ENCODE measurements at regions not wholly inside any gene's neighbourhood (a gene's known extent, or its start where the extent isn't known, plus 50 kb on each side); places are given as distances from the start of the nearest gene placed in this dataset.
A peak's percentile ranks its signal among the peaks of the same experiment; 100 is the strongest.

DNA sequence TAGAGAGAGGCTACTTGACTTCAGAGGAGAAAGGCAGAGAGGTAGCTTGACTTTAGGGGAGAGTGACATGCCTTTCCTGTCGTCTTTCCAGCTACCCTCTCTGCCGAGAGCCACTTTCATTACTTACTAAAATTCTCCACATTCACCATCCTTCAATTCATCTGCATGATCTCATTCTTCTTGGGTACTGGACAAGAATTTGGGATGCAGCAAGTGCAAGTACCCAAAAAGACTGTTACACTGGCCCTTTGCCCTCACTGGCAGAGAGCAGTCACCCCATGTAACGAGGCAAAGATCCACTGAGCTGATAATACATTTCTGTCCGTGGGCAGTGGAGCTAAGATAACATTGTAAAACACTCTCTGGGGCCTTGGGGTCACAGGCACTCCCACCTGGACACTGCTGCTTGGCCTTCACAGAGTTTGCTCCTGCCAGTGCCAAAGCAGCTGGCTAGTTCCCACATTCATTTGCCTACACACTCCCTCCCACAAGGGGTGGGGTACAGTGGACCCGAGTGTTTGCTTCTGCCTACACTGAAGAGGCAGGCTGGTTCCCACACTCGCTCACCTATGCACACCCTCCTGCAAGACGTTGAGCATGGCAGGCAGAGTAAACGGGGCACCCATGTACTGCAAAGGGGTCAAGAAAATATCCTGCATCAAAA is 1276.9 kb upstream of the PCDH9 start:
- no peak for DNase-seq (ENCODE audit: low read depth)

DNA sequence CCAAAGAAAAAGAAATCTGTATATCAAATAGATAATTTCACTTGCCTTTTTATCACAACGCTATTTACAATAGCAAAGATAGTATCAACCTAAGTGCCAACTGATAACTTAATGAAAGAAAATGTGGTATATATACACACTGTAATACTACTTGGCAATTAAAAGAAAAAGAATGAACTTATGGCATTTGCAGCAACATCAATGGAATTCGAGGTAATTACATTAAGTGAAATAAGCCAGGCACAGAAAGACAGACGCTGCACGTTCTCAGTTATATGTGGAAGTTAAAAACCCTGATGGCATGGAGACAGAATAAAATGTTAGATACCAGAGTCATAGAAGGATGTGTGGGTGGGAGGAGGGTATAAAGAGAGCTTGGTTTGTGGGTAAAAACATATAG is 1260.5 kb upstream of the PCDH9 start:
- no peak for DNase-seq (ENCODE audit: low read depth)

DNA sequence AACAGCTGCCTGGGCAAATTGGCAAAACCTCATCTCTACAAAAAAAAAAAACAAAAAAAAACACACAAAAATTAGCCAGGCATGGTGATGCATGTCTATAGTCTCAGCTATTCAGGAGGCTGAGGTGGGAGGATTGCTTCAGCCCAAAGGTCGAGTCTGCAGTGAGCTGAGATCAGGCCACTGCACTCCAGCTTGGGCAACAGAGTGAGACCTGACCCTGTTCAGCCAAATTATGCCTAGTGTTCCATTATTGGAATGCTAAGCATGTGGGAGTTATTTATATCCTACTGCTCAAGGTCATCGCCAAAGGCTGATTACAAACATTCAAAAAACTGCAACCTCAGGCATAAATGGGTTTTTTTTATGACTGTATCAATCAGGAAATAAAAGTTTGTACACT is 1251.0 kb upstream of the PCDH9 start:
- no peak for DNase-seq (ENCODE audit: low read depth)

DNA sequence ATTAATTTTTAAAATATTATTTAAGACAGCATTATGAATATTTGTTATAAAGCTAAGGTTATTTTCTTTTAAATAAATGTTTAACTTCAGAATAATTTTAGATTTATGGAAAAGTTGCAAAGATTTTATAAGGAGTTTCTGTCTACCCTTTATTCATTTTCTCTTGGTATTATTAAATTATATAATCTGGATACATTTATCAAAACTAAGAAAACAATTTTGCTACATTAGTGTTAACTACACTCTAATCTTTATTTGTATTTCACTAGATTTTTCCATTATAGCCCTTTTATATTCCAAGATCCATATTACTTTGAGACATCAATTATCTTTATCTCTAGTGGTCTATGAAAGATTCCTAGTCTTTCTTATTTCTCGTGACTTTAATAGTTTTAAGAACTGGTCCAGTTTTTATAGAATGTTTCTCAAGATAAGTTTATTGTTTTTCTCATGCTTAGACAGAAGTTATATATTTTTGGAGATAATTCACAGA is 1243.7 kb upstream of the PCDH9 start:
- no peak for DNase-seq (ENCODE audit: low read depth)

DNA sequence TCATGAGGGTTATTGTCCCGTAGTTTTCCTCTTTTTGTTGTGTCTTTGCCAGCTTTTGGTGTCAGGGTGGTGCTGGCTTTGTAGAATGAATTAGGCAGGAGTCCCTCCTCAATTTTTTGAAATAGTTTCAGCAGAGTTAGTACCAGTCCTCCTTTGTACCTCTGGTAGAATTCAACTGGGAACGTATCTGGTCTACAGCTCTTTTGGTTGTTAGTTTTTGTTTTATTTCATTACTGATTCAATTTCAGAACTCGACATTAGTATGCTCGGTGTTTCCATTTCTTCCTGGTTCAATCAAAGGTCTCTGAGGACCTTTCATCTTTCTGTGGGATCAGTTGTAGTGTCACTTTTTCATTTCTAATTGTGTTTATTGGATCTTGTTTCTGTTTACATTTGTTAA is 1237.0 kb upstream of the PCDH9 start:
- no peak for DNase-seq (ENCODE audit: low read depth)

DNA sequence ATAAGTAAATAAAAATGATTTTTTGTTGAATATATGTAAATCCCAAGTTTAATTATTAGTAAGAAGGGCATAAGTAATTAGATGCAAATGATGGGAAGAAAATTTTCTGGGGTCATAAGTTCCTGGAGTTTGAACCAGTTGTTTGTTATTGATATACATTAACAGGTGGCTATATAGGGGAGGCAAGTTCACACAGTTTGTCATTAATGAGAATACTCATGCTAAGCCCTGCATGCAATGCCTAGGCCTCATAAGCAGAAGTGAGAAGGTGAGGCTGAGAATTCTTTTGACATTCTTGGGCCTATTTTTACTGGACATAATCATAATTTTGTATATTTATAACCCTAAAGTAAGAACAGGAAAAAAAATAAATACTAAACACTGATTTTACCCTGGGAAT is 1210.7 kb upstream of the PCDH9 start:
- no peak for DNase-seq (ENCODE audit: low read depth)

DNA sequence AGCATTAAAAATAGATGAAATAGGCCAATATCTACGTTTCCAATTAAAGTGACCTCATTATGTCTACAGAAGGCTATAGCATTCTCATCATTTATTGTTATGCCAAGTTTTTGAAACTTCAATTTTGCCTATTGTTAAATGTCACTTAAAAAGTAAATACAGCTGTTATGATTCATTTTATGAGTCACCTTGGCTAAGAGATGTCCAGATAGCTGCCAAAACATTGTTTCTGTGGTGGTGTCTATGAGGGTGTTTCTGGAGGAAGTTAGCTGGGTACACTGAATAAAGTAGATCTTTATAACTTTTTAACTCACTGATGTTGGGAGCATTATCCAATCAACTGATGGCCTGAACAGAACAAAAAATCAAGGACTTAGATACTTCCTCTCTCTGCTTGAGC is 1209.7 kb upstream of the PCDH9 start:
- DNase-seq (ENCODE audit: low read depth): peak; percentile 1

DNA sequence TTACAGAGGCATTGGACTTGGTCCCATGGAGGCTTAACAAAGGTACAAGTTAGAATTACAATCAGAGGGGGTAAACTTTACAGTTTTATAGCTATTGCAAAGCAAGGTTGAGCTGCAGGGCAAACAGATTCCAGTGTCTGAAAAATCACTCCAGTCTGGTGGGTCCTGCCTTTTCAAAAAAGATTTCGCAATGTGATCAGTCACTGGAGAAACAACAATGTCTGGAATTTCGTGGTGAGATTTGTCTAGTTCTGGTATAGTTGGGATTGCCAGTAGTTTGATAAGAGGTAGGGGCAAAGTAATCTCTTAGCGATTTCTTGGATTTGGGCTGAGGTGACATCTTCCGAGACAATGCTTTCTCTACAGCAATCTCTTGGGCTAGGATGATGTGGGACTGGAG is 1198.2 kb upstream of the PCDH9 start:
- no peak for DNase-seq (ENCODE audit: low read depth)

DNA sequence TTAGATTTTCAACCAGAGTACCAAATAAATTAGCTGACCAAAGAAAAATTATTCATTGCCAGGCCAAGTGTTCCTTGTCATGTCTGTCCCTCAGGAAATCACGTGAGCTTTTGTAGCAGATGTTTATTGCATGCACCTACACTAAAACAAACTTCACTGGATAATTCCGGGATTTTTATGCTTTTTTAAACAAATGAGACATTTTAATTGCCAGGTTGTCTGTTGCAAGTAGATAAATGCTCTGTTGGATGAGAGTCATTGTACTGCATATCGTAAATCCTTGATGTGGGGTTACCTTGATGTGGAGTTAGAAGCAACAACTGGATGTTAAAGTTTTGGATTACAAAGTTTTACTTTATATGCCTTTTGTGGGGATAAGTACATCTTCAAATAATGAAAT is 1187.7 kb upstream of the PCDH9 start:
- no peak for DNase-seq (ENCODE audit: low read depth)

DNA sequence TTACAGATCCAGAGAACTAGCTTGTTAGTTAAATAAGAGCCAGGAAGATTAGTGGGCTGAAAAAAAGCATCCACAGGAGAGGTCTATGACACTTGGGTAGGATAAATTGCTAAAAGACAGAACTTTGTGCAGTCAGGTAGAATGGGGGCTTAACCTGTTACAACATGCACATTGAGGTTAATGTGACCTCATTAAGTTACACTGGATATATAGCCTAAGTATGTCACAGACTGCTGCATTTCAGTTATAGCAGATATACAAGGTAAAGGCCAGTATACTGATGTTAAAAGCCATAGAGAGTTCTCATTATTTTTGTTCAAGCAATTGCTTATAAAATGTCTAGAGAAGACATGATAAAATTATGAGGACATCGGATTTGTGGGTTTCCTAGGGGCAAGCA is 1179.9 kb upstream of the PCDH9 start:
- no peak for DNase-seq (ENCODE audit: low read depth)

DNA sequence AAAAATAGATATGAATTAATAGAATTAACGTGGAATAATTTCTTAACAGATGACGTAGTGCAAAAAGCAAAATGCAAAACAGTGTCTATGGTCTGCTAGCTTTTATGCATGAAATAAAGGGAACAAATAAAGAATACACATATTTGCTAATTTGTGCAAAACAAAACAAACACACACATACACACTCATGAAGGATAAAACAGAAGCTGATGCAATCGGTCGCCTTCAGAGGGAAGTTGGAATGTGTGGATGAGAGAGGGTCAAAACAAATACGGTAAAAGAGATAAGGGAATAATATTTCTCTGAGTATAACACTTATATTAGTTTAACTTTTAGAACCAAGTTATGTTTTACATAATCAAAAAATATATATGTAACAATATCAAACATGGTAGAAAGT is 1160.9 kb upstream of the PCDH9 start:
- no peak for DNase-seq (ENCODE audit: low read depth)

DNA sequence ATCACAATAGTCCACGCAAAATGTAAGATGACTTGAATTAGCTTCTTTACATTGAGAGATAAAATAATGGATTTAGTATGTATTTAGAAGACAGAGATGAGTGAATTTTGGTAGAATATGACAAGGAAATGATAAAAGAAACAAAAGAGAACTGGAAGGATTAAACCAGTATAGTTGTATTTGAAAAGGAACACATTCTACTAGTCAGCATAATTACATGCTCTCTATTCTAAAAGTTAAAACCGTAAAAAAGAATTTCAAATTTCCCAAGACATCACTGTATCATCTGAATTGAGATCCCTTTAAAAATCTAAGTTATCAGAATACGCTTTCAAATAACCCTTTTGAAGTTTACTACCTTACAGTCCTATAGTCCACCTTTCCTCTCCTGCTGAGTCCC is 1156.7 kb upstream of the PCDH9 start:
- no peak for DNase-seq (ENCODE audit: low read depth)

DNA sequence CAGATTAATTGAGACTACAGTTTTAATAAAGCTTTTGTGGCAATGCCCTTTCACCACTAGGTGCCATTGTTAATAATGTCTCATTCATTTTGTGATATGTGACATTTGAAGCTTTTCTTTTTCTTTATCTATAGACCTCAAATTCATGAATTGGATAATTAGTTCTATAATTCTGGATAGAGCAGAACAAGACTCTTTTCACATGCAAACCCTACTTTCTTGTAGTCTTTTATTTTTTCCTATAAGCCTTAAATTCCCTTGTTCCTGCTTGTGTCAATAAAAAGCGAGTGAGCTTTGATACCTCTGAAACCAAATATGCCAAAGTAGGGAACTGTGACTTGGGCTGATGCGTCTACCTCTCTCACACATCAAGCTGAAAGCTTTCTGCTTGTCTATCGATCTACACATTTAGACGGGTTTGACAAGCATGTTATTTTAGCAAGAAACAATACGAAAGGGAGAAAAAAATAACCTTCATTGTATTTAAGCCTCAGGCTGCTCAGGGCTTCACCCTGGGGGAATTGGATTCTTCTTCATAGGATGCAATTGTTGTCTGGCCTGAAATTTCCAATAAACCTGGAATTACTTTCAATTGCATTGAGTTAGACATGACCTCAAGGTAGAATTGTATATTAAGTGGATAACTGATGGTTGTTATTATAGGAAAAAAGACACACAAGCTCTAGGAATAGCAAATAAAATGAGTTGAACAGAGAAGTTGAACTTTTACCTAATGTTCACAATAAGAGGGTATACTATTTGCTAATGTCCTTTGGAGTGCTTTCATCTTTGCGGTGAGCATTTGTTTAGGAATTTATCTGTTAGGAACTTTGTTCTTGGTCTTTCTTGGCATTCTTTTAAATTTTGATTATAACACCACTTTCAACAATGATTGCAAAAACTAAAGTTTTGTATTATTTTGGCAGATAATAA is 1150.2 kb upstream of the PCDH9 start:
- DNase-seq (ENCODE audit: low read depth): no peak

DNA sequence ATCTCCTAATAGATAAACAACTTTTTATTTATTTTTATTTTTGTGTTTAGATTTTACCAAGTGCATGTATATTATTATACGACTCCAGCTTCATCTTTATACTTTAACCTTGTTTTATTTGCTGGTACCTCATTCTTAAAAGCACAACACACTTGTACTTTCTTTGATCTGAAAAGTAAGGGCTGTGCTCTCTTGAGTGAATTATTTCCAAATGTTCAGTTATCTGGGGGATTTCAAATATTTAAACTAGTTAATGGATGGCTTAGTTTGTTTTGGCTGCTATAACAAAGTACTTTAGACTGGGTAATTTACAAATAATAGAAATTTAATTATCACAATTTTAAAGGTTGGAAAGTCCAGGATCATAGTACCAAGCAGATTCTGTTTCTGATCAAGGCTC is 1148.2 kb upstream of the PCDH9 start:
- DNase-seq (ENCODE audit: low read depth): no peak

DNA sequence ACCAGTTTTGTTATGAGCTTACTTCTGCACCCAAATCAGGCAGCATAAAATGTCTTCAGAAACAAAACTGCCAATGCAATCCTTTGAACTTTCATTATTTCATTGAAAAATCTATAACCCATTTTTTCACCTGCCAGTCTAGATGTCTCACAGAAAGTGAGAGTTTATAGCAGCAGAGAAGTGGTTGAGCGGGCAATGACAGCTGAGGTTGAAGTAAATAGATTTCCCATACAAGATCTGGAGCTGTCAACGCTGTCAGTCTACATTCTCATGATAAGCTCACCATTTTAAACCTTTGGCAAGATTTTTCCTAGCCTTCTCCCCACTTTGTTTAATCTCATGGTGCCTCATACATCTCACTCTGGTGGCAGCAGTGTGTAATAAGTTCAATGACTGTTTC is 1144.9 kb upstream of the PCDH9 start:
- no peak for DNase-seq (ENCODE audit: low read depth)

DNA sequence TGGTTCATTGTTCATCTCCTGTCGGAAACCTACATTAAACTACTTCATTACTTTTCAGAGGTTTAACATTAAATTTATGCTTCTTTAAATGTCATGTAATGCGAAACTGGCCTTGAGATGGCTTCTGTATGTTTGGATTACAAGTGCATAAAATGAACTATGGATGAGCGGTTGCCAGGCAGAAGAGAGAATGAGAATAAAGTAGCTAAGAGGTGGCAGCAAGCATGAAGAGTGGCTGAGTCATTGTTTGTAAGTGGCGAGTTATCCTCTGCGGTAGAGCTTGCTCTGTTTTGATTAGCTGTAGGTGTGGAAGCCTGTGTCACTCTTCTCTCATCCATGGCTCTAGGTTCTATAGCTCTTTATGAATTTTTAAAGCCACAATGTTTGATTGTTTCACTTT is 1139.6 kb upstream of the PCDH9 start:
- no peak for DNase-seq (ENCODE audit: low read depth)

DNA sequence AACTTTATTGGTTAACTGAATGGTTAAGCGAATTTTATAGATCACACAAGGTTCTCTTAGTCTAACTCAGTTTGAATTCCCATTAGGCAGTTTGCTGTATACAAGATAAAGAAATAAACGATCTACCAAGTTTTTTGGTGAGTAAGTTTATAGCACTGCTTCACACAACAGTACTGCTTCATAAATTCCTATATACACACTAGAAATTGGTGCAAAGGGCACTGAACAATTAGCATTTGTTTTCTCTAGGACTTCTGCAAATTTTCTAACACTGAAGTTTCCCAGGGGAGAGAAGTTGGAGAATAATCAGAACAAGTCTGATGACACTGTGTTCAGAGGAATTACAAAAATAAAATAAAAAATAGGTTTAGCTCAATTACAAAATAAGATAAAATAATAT is 1138.8 kb upstream of the PCDH9 start:
- no peak for DNase-seq (ENCODE audit: low read depth)

DNA sequence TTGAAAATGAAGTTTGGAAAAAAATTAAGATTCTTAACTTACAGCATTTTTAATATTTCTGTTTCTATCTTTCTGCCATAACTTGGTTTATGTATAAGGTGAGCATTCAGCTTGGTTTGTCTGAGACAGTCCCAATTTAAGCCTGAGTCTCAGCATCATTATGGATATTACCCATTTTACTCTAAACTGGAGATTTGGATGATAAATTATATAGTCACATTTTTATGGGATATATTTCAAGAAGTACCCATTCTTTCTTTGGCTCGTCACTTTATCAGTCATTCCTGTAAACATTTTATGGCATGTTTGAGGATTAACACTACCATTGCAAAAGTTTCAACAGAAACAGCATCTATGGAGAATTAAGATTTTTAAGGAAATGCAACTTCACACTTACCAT is 1129.0 kb upstream of the PCDH9 start:
- DNase-seq (ENCODE audit: low read depth): no peak

DNA sequence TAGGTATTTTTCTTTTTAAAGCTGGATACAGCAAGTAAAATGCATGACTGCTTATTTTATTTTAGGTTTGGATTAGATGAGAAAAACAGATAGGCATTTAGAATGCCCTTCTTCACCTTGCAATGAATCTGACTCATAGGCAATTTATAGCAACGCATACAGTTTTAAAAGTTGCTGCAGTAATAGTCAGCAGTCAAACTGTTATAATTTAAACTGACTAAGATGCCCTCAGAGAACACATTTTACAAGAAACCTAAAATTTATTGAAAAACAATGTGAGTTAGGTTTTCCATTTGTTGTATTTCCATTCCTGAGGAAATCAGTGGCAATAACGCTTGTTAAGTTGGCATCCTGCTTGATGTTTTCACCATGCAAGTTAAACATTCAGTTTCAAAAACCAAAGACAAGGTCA is 1128.2 kb upstream of the PCDH9 start:
- DNase-seq (ENCODE audit: low read depth): no peak

DNA sequence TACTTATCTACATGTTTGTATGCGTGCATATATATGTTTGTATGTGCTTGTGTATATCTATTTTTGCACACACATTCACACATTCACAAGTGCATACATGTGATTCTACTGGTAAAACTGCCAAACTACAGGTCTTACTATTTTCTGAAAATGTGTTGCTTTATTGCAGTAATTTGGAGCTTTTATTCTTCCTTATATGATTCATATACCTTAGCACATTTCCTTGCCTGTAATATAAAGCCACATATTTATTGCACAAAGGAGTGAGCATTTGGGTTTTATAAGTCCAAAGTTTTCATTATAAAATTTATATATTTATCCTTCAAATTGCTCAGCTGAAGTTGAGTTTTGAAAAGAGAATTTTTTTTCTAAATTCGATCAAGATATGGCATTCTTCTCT is 1120.4 kb upstream of the PCDH9 start:
- DNase-seq (ENCODE audit: low read depth): no peak

DNA sequence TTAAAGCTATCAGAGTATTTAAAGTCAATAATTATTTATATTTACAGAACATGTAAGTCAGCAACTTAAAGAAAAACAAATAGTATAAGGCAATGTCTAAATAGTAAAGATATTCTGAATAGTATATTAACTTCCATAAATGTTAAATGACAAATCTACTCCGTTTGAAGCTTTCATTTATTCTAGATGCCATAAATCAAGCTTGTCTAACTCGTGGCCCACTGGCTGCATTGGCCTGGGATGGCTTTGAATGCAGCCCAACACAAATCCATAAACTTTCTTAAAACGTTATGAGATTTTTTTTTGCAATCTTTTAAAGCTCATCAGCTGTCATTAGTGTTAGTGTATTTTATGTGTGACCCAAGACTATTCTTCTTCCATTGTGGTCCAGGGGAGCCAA is 1117.1 kb upstream of the PCDH9 start:
- DNase-seq (ENCODE audit: low read depth): no peak

DNA sequence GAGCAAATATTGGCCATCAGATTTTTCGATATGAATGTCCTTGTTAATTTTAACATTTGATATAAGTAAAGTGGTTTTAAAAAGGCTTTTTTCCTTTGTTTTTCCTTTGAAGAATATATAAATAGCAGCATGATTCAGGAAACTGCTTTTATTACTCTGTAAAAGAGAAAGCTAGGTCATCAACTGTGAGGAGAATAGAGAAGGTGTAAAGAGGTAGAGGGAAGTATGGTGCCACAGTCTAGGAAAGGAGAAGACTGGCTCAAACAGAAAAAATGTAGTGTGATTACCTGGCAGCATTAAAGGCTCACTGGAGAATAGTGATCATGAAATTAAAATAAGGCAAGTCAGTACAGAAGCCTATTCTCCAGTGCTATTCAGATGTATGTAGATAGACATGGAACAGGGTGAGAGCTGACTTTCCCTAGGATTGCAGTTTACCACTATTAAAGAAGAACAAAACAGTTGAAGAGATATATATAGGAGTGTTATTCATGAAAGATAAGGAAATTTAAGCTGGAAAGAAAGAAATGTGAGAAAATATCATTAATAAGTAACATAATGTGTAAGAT is 1115.9 kb upstream of the PCDH9 start:
- no peak for DNase-seq (ENCODE audit: low read depth)

DNA sequence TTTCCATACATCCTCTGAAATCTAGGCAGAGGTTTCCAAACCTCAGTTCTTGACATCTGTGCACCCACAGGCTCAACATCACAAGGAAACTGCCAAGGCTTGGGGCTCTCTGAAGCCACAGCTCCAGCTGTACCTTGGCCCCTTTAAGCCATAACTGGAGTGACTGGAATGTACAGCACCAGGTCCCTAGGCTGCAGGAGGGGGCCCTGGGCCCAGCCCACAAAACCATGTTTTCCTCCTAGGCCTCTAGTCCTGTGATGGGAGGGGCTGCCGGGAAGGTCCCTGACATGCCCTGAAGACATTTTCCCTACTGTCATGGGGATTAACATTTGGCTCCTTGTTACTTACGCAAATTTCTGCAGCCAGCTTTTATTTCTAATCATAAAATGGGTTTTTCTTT is 1093.0 kb upstream of the PCDH9 start:
- no peak for DNase-seq (ENCODE audit: low read depth)
